ENCODE measurements at regions not wholly inside any gene's neighbourhood (a gene's known extent, or its start where the extent isn't known, plus 50 kb on each side); places are given as distances from the start of the nearest gene placed in this dataset.

DNA sequence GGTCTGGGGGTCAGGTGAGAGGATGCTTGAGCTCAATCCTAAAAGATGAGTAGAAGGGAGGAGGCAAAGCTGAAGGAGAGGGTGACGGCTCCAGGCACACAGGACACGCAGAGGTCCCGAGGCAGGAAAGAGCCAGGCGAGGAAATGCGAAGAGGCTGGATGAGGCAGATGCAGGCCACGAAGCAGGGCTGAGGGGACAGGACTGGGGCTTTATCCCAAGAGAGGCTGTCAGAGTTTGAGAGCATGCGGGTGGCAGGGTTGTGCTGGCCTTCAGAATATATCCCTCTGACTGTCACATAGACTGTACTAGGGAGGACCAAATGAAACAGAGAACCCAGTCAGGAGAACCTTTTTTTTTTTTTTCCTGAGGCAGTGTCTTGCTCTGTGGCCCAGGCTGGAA, 100.2 kb downstream of the RMI2 start:
- H3K4me3 ChIP-seq (ENCODE audit: low read depth, poor library complexity, severe bottlenecking), result no peak overlapping the region
- intact Hi-C loops (cut with DNase I; ENCODE audit: low total_unique reads), result no loop called here
- no peak for DNase-seq (ENCODE audit: low spot score in 2 of 2)
- no peak for TF ChIP-seq POLR2A (IDR thresholded peaks at IDR 0.05)
- TF ChIP-seq, protein P1, sequence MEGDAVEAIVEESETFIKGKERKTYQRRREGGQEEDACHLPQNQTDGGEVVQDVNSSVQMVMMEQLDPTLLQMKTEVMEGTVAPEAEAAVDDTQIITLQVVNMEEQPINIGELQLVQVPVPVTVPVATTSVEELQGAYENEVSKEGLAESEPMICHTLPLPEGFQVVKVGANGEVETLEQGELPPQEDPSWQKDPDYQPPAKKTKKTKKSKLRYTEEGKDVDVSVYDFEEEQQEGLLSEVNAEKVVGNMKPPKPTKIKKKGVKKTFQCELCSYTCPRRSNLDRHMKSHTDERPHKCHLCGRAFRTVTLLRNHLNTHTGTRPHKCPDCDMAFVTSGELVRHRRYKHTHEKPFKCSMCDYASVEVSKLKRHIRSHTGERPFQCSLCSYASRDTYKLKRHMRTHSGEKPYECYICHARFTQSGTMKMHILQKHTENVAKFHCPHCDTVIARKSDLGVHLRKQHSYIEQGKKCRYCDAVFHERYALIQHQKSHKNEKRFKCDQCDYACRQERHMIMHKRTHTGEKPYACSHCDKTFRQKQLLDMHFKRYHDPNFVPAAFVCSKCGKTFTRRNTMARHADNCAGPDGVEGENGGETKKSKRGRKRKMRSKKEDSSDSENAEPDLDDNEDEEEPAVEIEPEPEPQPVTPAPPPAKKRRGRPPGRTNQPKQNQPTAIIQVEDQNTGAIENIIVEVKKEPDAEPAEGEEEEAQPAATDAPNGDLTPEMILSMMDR (IDR thresholded peaks at IDR 0.05), result no peak
- 89 to 90% methylated on average over 7 of the region's 7 CpGs for WGBS, 2 donors

DNA sequence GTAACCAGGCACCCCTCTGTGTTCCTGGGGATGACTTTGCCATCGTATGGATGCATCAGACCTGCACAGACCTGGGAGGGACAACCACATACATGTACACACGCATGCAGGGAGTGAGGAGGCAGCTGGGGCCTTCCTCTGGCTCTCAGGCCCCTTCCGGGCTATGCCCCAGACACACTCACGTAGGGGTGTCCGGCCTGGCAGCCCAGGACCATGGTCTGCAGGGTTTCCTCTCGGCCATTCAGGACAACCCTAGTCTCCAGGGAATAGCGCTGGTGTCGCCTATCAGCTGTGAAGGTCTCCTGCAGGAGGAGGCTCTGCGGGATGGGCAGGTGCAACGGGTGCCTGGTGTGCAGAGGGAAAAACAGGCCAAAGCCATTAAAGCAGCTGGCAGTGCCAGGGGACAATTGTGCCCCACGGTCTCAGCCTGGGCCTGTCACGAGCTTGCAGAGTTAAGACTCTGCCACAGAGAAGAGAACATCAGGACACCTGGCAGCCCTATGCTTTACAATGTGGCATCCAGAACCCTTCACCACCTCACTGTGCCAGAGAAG, 101.4 kb downstream of the RMI2 start:
- intact Hi-C loops (cut with DNase I; ENCODE audit: low total_unique reads), result no loop called here
- no peak overlapping the region for H3K4me3 ChIP-seq (ENCODE audit: low read depth, poor library complexity, severe bottlenecking)
- DNase-seq (ENCODE audit: low spot score in 2 of 2), result no peak
- 81 to 94% methylated on average over 12 of the region's 12 CpGs for WGBS, 2 donors
- TF ChIP-seq, protein P1 (IDR thresholded peaks at IDR 0.05), result no peak
- no peak for TF ChIP-seq POLR2A (IDR thresholded peaks at IDR 0.05)

DNA sequence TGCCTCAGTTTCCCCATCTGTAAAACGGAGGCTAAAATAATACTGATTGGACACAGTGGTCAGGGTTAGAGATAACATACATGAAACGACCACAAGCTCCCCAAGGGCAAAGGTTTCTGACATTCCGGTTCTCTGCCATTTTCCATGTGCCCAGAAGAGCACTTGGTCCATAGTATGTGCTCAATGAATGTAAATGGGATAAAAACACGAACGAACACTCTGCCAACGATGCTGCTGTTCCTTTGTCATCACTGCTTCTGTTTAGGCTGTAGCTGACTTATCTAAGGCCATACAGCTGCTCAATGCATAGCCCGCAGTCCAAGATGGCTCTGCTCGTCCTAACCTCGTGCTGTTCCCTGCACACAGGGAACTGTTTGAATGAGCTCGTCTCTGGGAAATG, 102.0 kb downstream of the RMI2 start:
- H3K4me3 ChIP-seq (ENCODE audit: low read depth, poor library complexity, severe bottlenecking), result no peak overlapping the region
- DNase-seq (ENCODE audit: low spot score in 2 of 2), result no peak
- TF ChIP-seq POLR2A (IDR thresholded peaks at IDR 0.05), result no peak
- TF ChIP-seq, protein P1 (IDR thresholded peaks at IDR 0.05), result no peak
- 90 to 93% methylated on average over 10 of the region's 10 CpGs for WGBS, 2 donors
- intact Hi-C loops (cut with DNase I; ENCODE audit: low total_unique reads), result no loop called here

DNA sequence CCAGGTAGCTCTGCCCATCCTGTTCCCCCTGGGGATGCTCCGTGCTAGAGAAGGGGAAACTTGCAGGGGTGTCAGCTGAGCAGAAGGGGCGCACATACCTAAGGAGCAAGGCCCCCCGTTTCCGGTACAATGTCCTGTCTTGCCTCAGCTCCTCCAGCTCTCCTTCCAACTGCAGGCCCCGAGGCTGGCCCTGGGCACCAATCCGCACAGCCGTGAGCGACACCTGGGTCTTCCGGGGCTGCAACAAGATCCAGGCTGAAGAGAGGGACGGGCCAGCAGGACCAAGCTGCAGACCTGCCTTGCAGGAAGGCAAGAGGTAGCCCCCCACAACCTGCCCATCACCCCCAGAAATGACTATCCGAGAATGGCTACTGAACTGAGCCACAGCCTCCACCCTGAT, 102.6 kb downstream of the RMI2 start:
- TF ChIP-seq, protein P1 (IDR thresholded peaks at IDR 0.05), result no peak
- TF ChIP-seq POLR2A (IDR thresholded peaks at IDR 0.05), result no peak
- intact Hi-C loops (cut with DNase I; ENCODE audit: low total_unique reads), result no loop called here
- WGBS, 2 donors, result 67 to 69% methylated on average over 10 to 11 of the region's 11 CpGs
- no peak overlapping the region for H3K4me3 ChIP-seq (ENCODE audit: low read depth, poor library complexity, severe bottlenecking)
- DNase-seq (ENCODE audit: low spot score in 2 of 2), result no peak

DNA sequence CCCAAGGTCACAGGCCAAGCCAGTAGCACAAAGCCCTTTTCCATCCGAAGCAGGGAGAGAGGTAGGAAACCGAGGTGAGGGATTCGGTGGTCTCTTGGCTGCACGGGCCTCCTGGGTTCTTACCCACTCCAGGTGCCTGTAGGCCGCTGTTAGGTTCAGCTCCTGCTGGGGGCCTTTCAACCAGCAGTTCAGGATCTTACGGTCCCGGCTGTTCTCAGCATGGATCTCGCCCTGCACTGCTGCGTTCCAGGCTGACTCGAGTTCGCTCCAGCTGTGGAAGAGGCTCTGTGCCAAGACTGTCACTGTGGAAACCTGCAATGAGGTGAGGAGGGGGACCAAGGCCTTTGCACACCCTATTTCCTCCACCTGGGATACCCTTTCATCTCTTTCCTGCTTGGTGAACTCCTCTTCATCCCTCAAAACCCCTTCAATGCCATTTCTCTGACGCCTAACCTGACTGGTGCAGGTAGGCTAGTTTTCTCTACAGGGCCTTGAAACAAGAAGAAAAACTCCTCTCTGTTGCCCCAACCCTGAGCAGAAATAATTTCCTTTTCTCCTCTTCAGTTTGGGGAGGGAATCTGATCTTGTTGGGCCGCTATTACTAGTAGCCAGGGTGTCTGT, 103.6 kb downstream of the RMI2 start:
- H3K4me3 ChIP-seq (ENCODE audit: low read depth, poor library complexity, severe bottlenecking), result no peak overlapping the region
- TF ChIP-seq, protein P1 (IDR thresholded peaks at IDR 0.05), result no peak
- TF ChIP-seq POLR2A (IDR thresholded peaks at IDR 0.05), result no peak
- 81 to 86% methylated on average over 13 of the region's 13 CpGs for WGBS, 2 donors
- DNase-seq (ENCODE audit: low spot score in 2 of 2), result no peak
- intact Hi-C loops (cut with DNase I; ENCODE audit: low total_unique reads), result no loop called here

DNA sequence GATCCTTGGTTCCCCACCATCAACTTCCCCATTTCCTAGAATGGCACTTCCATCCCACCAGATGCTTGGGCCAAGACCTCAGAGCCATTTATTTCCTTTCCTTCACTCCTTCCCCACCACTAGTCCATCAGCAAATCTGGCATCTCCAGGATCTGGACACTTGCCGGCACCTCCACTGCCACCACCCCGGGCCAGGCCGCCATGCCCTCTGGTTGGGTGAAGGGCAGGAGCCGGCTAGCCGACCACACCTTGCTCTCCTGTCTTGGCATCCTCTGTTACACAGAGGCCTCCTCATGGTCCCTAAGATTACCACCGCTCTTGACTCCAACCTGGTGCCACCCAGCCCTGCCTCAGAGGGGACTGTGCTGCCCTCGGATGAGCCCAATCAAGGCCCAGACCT, 104.5 kb downstream of the RMI2 start:
- TF ChIP-seq, protein P1 (IDR thresholded peaks at IDR 0.05), result no peak
- no peak for TF ChIP-seq POLR2A (IDR thresholded peaks at IDR 0.05)
- WGBS, 2 donors, result 97 to 99% methylated on average over 7 of the region's 7 CpGs
- intact Hi-C loops (cut with DNase I; ENCODE audit: low total_unique reads), result no loop called here
- no peak overlapping the region for H3K4me3 ChIP-seq (ENCODE audit: low read depth, poor library complexity, severe bottlenecking)
- DNase-seq (ENCODE audit: low spot score in 2 of 2), result no peak
